GM23338 (cell line): ENCODE measurements at regions not wholly inside any gene's neighbourhood (a gene's known extent, or its start where the extent isn't known, plus 50 kb on each side); places are given as distances from the start of the nearest gene placed in this dataset.
A peak's percentile ranks its signal among the peaks of the same experiment; 100 is the strongest.

Experiments
- ATAC-seq: fragments of 200-7000 bp; cut with Tn5 transposase; 3 replicates; pipeline ENCODE4 v1.9.1; 2020
- DNase-seq: peaks from one replicate; pipeline ENCODE4 v3.0.0-alpha.2; 2015; ENCODE audit warnings: low spot score
- H2AFZ ChIP-seq: fragments of 200-600 bp; sonication (generic); 2 replicates; pipeline ENCODE4 v1.8.0; 2016; ENCODE audit warnings: antibody characterized with exemption, mild to moderate bottlenecking, moderate library complexity
- H3F3A ChIP-seq: fragments of 200-600 bp; sonication (generic); replicated peaks from 2 replicates; pipeline ENCODE4 v1.8.0; 2017; ENCODE audit warnings: antibody characterized with exemption, mixed run types, low read depth
- H3K27ac ChIP-seq: fragments of 200-600 bp; sonication (generic); 2 replicates; pipeline ENCODE4 v1.6.1; 2016; ENCODE audit warnings: low read depth
- H3K27me3 ChIP-seq: fragments of 200-600 bp; sonication (generic); 2 replicates; pipeline ENCODE4 v1.8.0; 2016; ENCODE audit warnings: mild to moderate bottlenecking, mixed run types, moderate library complexity; ENCODE audit not compliant: insufficient read depth
- H3K36me3 ChIP-seq: fragments of 200-600 bp; sonication (generic); 2 replicates; pipeline ENCODE4 v1.8.0; 2016; ENCODE audit warnings: mild to moderate bottlenecking; ENCODE audit not compliant: insufficient read depth
- H3K4me1 ChIP-seq: fragments of 200-600 bp; sonication (generic); 2 replicates; pipeline ENCODE4 v1.8.0; 2016; ENCODE audit warnings: mild to moderate bottlenecking, moderate library complexity; ENCODE audit not compliant: insufficient read depth
- H3K4me2 ChIP-seq: fragments of 200-600 bp; sonication (generic); 2 replicates; pipeline ENCODE4 v1.7.1; 2017; ENCODE audit warnings: mixed run types
- H3K4me3 ChIP-seq: fragments of 200-600 bp; sonication (generic); 2 replicates; pipeline ENCODE4 v1.6.1; 2016; ENCODE audit warnings: mixed run types
- H3K79me2 ChIP-seq: fragments of 200-600 bp; sonication (generic); replicated peaks from 2 replicates; pipeline ENCODE4 v1.8.0; 2017; ENCODE audit warnings: mild to moderate bottlenecking; ENCODE audit not compliant: insufficient read depth
- H3K9me2 ChIP-seq: fragments of 200-600 bp; sonication (generic); 2 replicates; pipeline ENCODE4 v1.8.0; 2017; ENCODE audit not compliant: insufficient read depth
- H4K20me1 ChIP-seq: fragments of 200-600 bp; sonication (generic); replicated peaks from 2 replicates; pipeline ENCODE4 v1.8.0; 2017; ENCODE audit warnings: mild to moderate bottlenecking; ENCODE audit not compliant: insufficient read depth
- H3K27ac Mint-ChIP-seq: 2 replicates; pipeline ENCODE4 v1.8.0; 2020; ENCODE audit warnings: inconsistent platforms, mild to moderate bottlenecking, moderate library complexity, mixed read lengths
- H3K27me3 Mint-ChIP-seq: 3 replicates; pipeline ENCODE4 v1.8.0; 2022; ENCODE audit warnings: low read depth, mild to moderate bottlenecking, moderate library complexity, mixed read lengths, inconsistent platforms; ENCODE audit not compliant: insufficient read depth, poor library complexity
- H3K36me3 Mint-ChIP-seq: 3 replicates; pipeline ENCODE4 v1.8.0; 2021; ENCODE audit warnings: low read depth, mild to moderate bottlenecking, inconsistent platforms, moderate library complexity, mixed read lengths
- H3K4me1 Mint-ChIP-seq: 3 replicates; pipeline ENCODE4 v1.8.0; 2020; ENCODE audit warnings: mild to moderate bottlenecking, inconsistent platforms, mixed read lengths
- H3K4me3 Mint-ChIP-seq: 3 replicates; pipeline ENCODE4 v1.8.0; 2021; ENCODE audit warnings: moderate library complexity, mild to moderate bottlenecking, inconsistent platforms, mixed read lengths
- H3K9me3 Mint-ChIP-seq: 3 replicates; pipeline ENCODE4 v1.8.0; 2020; ENCODE audit warnings: moderate library complexity, mild to moderate bottlenecking, inconsistent platforms, mixed read lengths
- CREB1 ChIP-seq: fragments of 250-450 bp; sonication (Bioruptor Pico); IDR thresholded peaks from 2 replicates; pipeline ENCODE4 v1.5.0; 2020; ENCODE audit warnings: low read depth, mild to moderate bottlenecking, moderate library complexity
- CTCF ChIP-seq, 2 experiments: fragments of 200-600 bp in 1 of 2; sonication (generic) in 1 of 2; conservative IDR thresholded peaks; 2 replicates each; pipeline versions ENCODE4 v1.5.1 to v1.6.1; 2016 to 2017; ENCODE audit warnings: antibody characterized with exemption in 2 of 2, low read depth in 2 of 2, mild to moderate bottlenecking in 2 of 2, moderate library complexity in 1 of 2
- ETS1 ChIP-seq: IDR thresholded peaks from 2 replicates; pipeline ENCODE4 v1.6.1; 2016; ENCODE audit warnings: antibody characterized with exemption
- EZH2 ChIP-seq: fragments of 200-600 bp; sonication (generic); IDR thresholded peaks from one replicate; pipeline ENCODE4 v1.8.0; 2017; ENCODE audit warnings: antibody characterized with exemption, mild to moderate bottlenecking, low read depth; ENCODE audit not compliant: unreplicated experiment
- EZH2phosphoT487 ChIP-seq: fragments of 200-600 bp; sonication (generic); IDR thresholded peaks from one replicate; pipeline ENCODE4 v1.8.1; 2018; ENCODE audit warnings: antibody characterized with exemption; ENCODE audit not compliant: unreplicated experiment
- JUNB ChIP-seq: IDR thresholded peaks from one replicate; pipeline ENCODE4 v1.6.1; 2016; ENCODE audit warnings: antibody characterized with exemption; ENCODE audit not compliant: unreplicated experiment
- NANOG ChIP-seq: IDR thresholded peaks from 2 replicates; pipeline ENCODE4 v1.6.1; 2016; ENCODE audit warnings: antibody characterized with exemption, borderline replicate concordance
- REST ChIP-seq: IDR thresholded peaks from one replicate; pipeline ENCODE4 v1.6.1; 2018; ENCODE audit warnings: antibody characterized with exemption; ENCODE audit not compliant: unreplicated experiment
- STAT1 ChIP-seq: IDR thresholded peaks from one replicate; pipeline ENCODE4 v1.6.1; 2016; ENCODE audit warnings: antibody characterized with exemption; ENCODE audit not compliant: unreplicated experiment
- ZNF114 ChIP-seq: fragments of 250-450 bp; sonication (Bioruptor Pico); IDR thresholded peaks from 2 replicates; pipeline ENCODE4 v1.5.0; 2020; ENCODE audit warnings: mild to moderate bottlenecking, moderate library complexity
- ZNF462 ChIP-seq: fragments of 250-450 bp; sonication (Bioruptor Pico); IDR thresholded peaks from 2 replicates; pipeline ENCODE4 v1.5.0; 2020; ENCODE audit warnings: mild to moderate bottlenecking, moderate library complexity

GRCh38 chr4:128653527-128654444 lies 155.7 kb upstream of the JADE1 start:
- peak overlapping the region; percentile 53 for H2AFZ ChIP-seq
- peak overlapping the region; percentile 5; the same call in 1 of the 2 replicates for H3K4me2 ChIP-seq
- peaks cover 8% of the 10 kb centered on the region for H3K9me2 ChIP-seq
- peaks cover 29% of the 10 kb centered on the region for H3K4me1 Mint-ChIP-seq
- no peaks in the 10 kb centered on the region for H3K79me2 ChIP-seq
- peaks cover 2% of the 10 kb centered on the region for H3K27me3 Mint-ChIP-seq
- ATAC-seq (peak; percentile 91), DNase-seq (peak; percentile 47)
- peaks cover 11% of the 10 kb centered on the region for H3K9me3 Mint-ChIP-seq
- no peak overlapping the region for H3K27ac Mint-ChIP-seq
- H3K36me3 Mint-ChIP-seq = peaks cover 11% of the 10 kb centered on the region
- no peak overlapping the region for H3K4me3 Mint-ChIP-seq
- TF ChIP-seq EZH2phosphoT487 = no peak
- TF ChIP-seq EZH2 = no peak
- TF ChIP-seq ZNF114 (CRISPR knock-in tag) = no peak
- TF ChIP-seq CREB1 (CRISPR knock-in tag) = no peak
- TF ChIP-seq REST = no peak
- TF ChIP-seq JUNB = no peak
- TF ChIP-seq CTCF (conservative IDR thresholded peaks at IDR 0.05; ENCODE audit: low read depth in 2 of 2) = no peak
- TF ChIP-seq STAT1 = no peak
- no peak for TF ChIP-seq ZNF462 (CRISPR knock-in tag)
- TF ChIP-seq NANOG = no peak
- no peak for TF ChIP-seq ETS1
- 0 out of 2 replicates have a peak, but pooled peaks cover 4% of the 10 kb centered on the region for H3K36me3 ChIP-seq
- no peak overlapping the region for H3K4me3 ChIP-seq
- H3K27ac ChIP-seq = peak overlapping the region; percentile 8; the same call in 1 of the 2 replicates
- no peaks in the 10 kb centered on the region for H4K20me1 ChIP-seq
- H3K4me1 ChIP-seq = peaks cover 28% of the 10 kb centered on the region
- peaks cover 3% of the 10 kb centered on the region; the same call in 1 of the 2 replicates for H3F3A ChIP-seq
- H3K27me3 ChIP-seq = no peaks in the 10 kb centered on the region
